ENCODE measurements at regions not wholly inside any gene's neighbourhood (a gene's known extent, or its start where the extent isn't known, plus 50 kb on each side); places are given as distances from the start of the nearest gene placed in this dataset.

DNA sequence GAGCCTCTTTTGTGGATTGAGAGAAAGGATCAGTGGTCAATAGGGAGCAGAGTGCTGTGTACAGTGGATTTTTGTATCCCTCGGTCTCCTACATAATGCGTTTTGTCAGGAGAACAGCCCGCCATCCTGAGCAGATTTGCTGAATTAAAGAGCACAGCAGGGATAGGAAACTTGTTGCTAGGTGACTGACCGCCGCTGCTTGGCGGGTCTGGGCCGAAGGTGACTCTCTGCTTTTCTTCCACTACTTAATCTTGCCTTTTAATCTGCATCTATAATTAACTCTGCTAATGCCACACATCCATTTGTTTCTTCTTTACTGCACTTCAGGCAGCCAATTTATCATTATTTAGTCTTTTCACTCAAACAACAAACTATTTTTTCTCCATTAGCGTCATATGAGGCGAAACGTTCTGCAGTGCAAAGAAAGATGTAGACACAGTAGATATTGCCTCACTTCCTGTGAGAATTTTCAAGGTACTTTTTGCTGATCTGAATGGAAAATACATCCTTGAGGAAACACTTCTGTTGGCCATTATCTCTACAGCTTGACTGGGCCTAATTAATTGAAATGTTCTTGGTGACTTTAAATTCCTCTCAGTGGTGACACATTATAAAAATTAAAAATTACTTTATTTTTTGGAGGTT lies 108.0 kb downstream of the PPM1A start:
- no peak overlapping the region for H3K27ac ChIP-seq
- no peaks in the 10 kb centered on the region for H3K4me1 ChIP-seq
- intact Hi-C loops (cut with DNase I) = no loop called here
- H3K36me3 ChIP-seq = no peaks in the 10 kb centered on the region
- no peaks in the 10 kb centered on the region for H3K27me3 ChIP-seq (ENCODE audit: low read depth)
- DNase-seq (no peak), ATAC-seq (no peak)
- no peaks in the 10 kb centered on the region for H3K9me3 ChIP-seq
- TF ChIP-seq, protein P1, sequence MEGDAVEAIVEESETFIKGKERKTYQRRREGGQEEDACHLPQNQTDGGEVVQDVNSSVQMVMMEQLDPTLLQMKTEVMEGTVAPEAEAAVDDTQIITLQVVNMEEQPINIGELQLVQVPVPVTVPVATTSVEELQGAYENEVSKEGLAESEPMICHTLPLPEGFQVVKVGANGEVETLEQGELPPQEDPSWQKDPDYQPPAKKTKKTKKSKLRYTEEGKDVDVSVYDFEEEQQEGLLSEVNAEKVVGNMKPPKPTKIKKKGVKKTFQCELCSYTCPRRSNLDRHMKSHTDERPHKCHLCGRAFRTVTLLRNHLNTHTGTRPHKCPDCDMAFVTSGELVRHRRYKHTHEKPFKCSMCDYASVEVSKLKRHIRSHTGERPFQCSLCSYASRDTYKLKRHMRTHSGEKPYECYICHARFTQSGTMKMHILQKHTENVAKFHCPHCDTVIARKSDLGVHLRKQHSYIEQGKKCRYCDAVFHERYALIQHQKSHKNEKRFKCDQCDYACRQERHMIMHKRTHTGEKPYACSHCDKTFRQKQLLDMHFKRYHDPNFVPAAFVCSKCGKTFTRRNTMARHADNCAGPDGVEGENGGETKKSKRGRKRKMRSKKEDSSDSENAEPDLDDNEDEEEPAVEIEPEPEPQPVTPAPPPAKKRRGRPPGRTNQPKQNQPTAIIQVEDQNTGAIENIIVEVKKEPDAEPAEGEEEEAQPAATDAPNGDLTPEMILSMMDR (IDR thresholded peaks at IDR 0.05) = no peak
- no peak overlapping the region for H3K4me3 ChIP-seq

DNA sequence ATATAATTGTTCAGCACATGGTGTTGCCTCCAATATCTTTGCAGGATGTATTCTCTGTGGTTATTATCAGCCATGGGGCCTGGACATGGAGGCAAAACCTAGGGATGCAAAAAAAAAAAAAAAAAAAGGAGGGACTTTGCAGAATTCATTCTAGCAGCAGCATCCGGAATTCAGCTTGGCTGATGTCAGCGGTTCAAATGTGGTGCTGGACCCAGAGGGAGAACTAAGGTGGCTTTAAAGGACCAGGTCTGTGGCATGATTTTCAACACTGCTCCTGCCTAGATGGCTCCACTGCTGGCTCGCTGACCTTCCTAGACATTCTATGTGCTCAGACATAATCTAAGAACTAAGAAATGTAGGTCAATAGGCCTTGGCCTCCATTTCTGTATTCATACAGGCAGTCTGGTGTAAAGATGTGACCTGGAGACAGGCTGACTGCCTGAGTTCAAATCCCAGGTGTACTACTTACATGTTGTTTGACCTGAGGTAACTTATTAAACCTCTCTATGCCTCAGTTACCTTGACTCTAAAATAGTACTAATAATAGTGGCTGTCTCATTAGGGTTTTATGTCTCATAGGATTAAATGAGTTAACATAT lies 108.6 kb downstream of the PPM1A start:
- TF ChIP-seq, protein P1 (IDR thresholded peaks at IDR 0.05) = no peak
- Histone ChIP-seq H3K27ac (no peak overlapping the region), H3K9me3 (no peaks in the 10 kb centered on the region), H3K4me1 (no peaks in the 10 kb centered on the region), H3K36me3 (no peaks in the 10 kb centered on the region), H3K4me3 (no peak overlapping the region), H3K27me3 (ENCODE audit: low read depth) (no peaks in the 10 kb centered on the region)
- ATAC-seq = no peak
- intact Hi-C loops (cut with DNase I) = no loop called here
- DNase-seq = no peak

DNA sequence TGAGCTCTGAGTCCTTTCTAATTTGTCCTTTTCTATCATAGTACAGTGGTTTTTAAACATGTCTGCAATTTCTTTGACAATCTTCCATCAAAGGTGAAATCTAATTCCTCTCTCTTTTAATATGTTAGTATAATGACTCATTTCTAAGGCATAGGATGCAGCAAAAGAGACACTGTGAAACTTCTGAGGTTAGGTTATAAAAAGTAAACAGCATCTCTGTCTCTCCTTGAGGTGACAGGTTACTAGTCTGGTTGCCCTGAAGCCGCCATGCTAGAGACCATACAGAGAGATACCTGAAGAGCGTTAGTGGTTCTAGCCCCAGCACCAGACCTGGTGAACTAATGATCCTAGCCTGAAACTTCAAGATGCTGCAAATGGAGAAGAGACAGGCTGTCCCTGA lies 114.3 kb downstream of the PPM1A start:
- TF ChIP-seq, protein P1 (IDR thresholded peaks at IDR 0.05) = no peak

DNA sequence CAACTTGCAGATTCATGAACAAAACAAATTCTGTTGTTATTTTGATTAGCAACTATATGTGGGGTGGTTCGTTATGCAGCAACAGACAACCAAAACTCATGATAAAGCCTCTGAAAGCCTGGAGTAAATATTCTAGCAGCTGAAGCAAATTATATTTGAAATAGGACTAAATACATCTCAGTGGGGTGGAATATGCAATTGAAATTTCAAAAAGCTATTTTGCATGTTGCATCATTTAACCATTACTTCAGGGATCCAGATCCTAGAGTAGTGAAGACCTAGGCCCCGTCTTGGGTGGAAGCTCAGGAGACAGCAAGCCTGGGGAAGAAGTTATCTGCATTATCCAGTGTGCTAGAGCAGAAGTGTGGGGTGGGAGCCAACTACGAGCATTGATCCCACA lies 114.7 kb downstream of the PPM1A start:
- Histone ChIP-seq H3K27me3 (ENCODE audit: low read depth) (no peaks in the 10 kb centered on the region), H3K4me1 (no peaks in the 10 kb centered on the region), H3K4me3 (no peak overlapping the region), H3K27ac (no peak overlapping the region), H3K36me3 (no peaks in the 10 kb centered on the region), H3K9me3 (no peaks in the 10 kb centered on the region)
- DNase-seq = no peak
- intact Hi-C loops (cut with DNase I) = no loop called here
- TF ChIP-seq, protein P1 (IDR thresholded peaks at IDR 0.05) = no peak
- no peak for ATAC-seq

More for the DNA sequence above, 114.3 kb downstream of the PPM1A start:
- H3K27me3 ChIP-seq (ENCODE audit: low read depth) = no peaks in the 10 kb centered on the region
- intact Hi-C loops (cut with DNase I) = no loop called here
- no peak overlapping the region for H3K27ac ChIP-seq
- H3K4me3 ChIP-seq = no peak overlapping the region
- ATAC-seq (no peak), DNase-seq (no peak)
- H3K36me3 ChIP-seq = no peaks in the 10 kb centered on the region
- no peaks in the 10 kb centered on the region for H3K9me3 ChIP-seq
- H3K4me1 ChIP-seq = no peaks in the 10 kb centered on the region

DNA sequence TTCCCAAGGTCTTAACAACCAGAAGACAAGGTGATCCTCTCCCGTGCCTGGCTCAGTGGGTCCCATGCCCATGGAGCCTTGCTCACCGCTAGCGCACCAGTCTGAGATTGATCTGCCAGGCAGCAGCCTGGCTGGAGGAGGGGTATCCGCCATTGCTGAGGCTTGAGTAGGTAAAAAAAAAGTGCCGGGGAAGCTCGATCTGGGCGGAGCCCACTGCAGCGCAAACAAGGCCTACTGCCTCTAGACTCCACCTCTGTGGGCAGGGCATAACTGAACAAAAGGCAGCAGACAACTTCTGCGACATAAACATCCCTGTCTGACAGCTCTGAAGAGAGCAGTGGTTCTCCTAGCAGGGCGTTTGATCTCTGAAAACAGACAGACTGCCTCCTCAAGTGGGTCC lies 104.0 kb downstream of the C14orf39 start:
- Histone ChIP-seq H3K4me3 (no peak overlapping the region), H3K9me3 (no peaks in the 10 kb centered on the region), H3K36me3 (no peaks in the 10 kb centered on the region), H3K27ac (no peak overlapping the region), H3K27me3 (ENCODE audit: low read depth) (no peaks in the 10 kb centered on the region), H3K4me1 (no peaks in the 10 kb centered on the region)
- TF ChIP-seq, protein P1 (IDR thresholded peaks at IDR 0.05) = no peak
- ATAC-seq (no peak), DNase-seq (no peak)
- intact Hi-C loops (cut with DNase I) = no loop called here
